D721Med (cell line): ENCODE measurements at regions not wholly inside any gene's neighbourhood (a gene's known extent, or its start where the extent isn't known, plus 50 kb on each side); places are given as distances from the start of the nearest gene placed in this dataset.

Experiments
- DNase-seq: peaks from one replicate; pipeline ENCODE4 v3.0.0; 2011; ENCODE audit warnings: low spot score; ENCODE audit not compliant: insufficient read length
- FAIRE-seq: peaks from 2 replicates; lab custom pipeline; 2011; peaks lifted over from hg19 to GRCh38; lab: Jason Lieb, UNC
- CTCF ChIP-seq: IDR thresholded peaks from 2 replicates; pipeline ENCODE4 v1.5.1; 2012; ENCODE audit warnings: mild to moderate bottlenecking, control low read depth; ENCODE audit not compliant: insufficient read depth; ENCODE audit errors: missing control alignments

GRCh38 chr5:118778941-118779340 is 209.4 kb downstream of the DTWD2 start:
- FAIRE-seq: no peak
- TF ChIP-seq CTCF: no peak
- DNase-seq: no peak

- FAIRE-seq (no peak), DNase-seq (no peak)
- TF ChIP-seq CTCF: no peak
These were observed 211.1 kb downstream of the DTWD2 start for GRCh38 chr5:118777189-118777736.

- no peak for TF ChIP-seq CTCF
- FAIRE-seq: no peak
- DNase-seq: no peak
These were observed 211.6 kb downstream of the DTWD2 start for GRCh38 chr5:118776755-118777154.

- no peak for TF ChIP-seq CTCF
- no peak for DNase-seq
- no peak for FAIRE-seq
These were observed 212.4 kb downstream of the DTWD2 start for GRCh38 chr5:118775790-118776499.

GRCh38 chr5:118768607-118769175 is 219.7 kb downstream of the DTWD2 start:
- DNase-seq: no peak
- FAIRE-seq: no peak
- TF ChIP-seq CTCF: no peak

- no peak for FAIRE-seq
- DNase-seq: no peak
- no peak for TF ChIP-seq CTCF
These were observed 226.1 kb downstream of the DTWD2 start for GRCh38 chr5:118762291-118762690.

- no peak for FAIRE-seq
- TF ChIP-seq CTCF: no peak
- DNase-seq: no peak
These were observed 226.5 kb downstream of the DTWD2 start for GRCh38 chr5:118761814-118762213.
